HG02610 (cell line): ENCODE measurements at regions not wholly inside any gene's neighbourhood (a gene's known extent, or its start where the extent isn't known, plus 50 kb on each side); places are given as distances from the start of the nearest gene placed in this dataset.
A peak's percentile ranks its signal among the peaks of the same experiment; 100 is the strongest.
"Not testable (repeated sequence)": the region's sequence is repeated elsewhere in the genome, so short reads cannot be mapped to it uniquely, and the experiment has no call there.

Source experiments
- ATAC-seq: cut with Tn5 transposase; IDR thresholded peaks from one replicate; pipeline ENCODE4 v1.9.1; 2021; ENCODE audit warnings: mild to moderate bottlenecking, moderate library complexity; ENCODE audit not compliant: unreplicated experiment

GRCh38 chr3:4897765-4898453 lies 81.3 kb upstream of the BHLHE40 start:
- ATAC-seq = no peak

- ATAC-seq = peak; percentile 99
These were observed 80.6 kb upstream of the BHLHE40 start for GRCh38 chr3:4898454-4899313.

- ATAC-seq = no peak
These were observed 79.5 kb upstream of the BHLHE40 start for GRCh38 chr3:4899710-4900109.

GRCh38 chr3:4900298-4900697 lies 78.9 kb upstream of the BHLHE40 start:
- ATAC-seq = no peak

- ATAC-seq = no peak
These were observed 74.2 kb upstream of the BHLHE40 start for GRCh38 chr3:4904811-4905695.

- ATAC-seq = no peak
These were observed 73.1 kb upstream of the BHLHE40 start for GRCh38 chr3:4906107-4906621.

- no peak for ATAC-seq
These were observed 72.2 kb upstream of the BHLHE40 start for GRCh38 chr3:4907050-4907449.

- peak; percentile 37 for ATAC-seq
These were observed 71.4 kb upstream of the BHLHE40 start for GRCh38 chr3:4907643-4908432.

GRCh38 chr3:4908433-4909156 lies 70.6 kb upstream of the BHLHE40 start:
- ATAC-seq = peak; percentile 56

- ATAC-seq = no peak
These were observed 64.8 kb upstream of the BHLHE40 start for GRCh38 chr3:4914464-4914863.

GRCh38 chr3:4921589-4921988 lies 57.6 kb upstream of the BHLHE40 start:
- not testable (repeated sequence) for ATAC-seq

- ATAC-seq = no peak
These were observed 52.3 kb upstream of the BHLHE40 start for GRCh38 chr3:4926892-4927291.

GRCh38 chr3:4928277-4928789 lies 50.9 kb upstream of the BHLHE40 start:
- ATAC-seq = peak; percentile 11
